ENCODE measurements at regions not wholly inside any gene's neighbourhood (a gene's known extent, or its start where the extent isn't known, plus 50 kb on each side); places are given as distances from the start of the nearest gene placed in this dataset.

DNA sequence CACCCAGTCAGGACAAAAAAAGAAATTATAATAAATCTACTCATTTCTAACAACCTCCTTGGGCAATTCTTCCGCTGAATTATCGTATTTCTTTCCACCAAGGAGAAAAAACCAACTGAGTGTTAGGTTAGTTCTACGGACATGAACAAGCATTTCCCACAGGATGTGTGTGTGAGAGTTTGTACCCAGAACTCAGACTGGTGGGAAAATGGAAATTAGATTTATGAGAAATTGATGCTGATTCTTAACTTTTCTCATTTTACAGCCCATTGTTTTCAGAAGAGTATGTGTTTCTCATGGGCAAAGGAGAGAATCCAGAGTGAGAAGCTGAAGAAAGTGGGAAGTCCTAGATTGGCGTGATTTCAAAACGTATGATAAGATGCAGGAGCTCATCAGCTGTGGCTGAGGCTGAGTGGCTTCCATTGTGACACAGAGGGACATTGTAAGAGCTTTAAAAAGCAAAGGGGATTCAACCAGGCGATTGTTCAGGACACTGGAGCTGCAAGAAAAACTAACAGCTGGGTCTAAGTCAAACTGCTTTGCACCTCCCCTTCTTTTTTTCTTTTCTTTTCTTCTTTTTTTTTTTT, 184.7 kb upstream of the ARGLU1 start:
- Histone ChIP-seq H3K27ac (ENCODE audit: low read length) (no peak overlapping the region), H3K4me1 (ENCODE audit: insufficient read depth, low read length) (no peaks in the 10 kb centered on the region), H3K4me2 (ENCODE audit: low read length) (no peak overlapping the region), H4K20me1 (ENCODE audit: low read length) (no peaks in the 10 kb centered on the region), H3K27me3 (ENCODE audit: low read length) (peaks cover 66% of the 10 kb centered on the region), H3K9ac (ENCODE audit: low read length) (no peak overlapping the region), H3K4me3 (ENCODE audit: low read length) (no peak overlapping the region), H3K9me2 (replicated peaks; ENCODE audit: low read length) (no peaks in the 10 kb centered on the region), H3F3A (ENCODE audit: low read length, unreplicated experiment) (no peaks in the 10 kb centered on the region), H3K79me2 (ENCODE audit: low read length) (no peaks in the 10 kb centered on the region), H3K36me3 (ENCODE audit: low read depth, low read length) (no peaks in the 10 kb centered on the region), H2AFZ (ENCODE audit: low read length) (no peak overlapping the region), H3K9me3 (ENCODE audit: low read length) (no peaks in the 10 kb centered on the region)
- ChIA-PET CTCF (no interaction called here), POLR2A (ENCODE audit: unreplicated experiment) (no interaction called here)
- no peak for ATAC-seq
- DNase-seq, result no peak
- no TSS peak for BruUV-seq (replicated peaks)
- intact Hi-C loops (cut with micrococcal nuclease), result no loop called here
- TF ChIP-seq, protein P1, sequence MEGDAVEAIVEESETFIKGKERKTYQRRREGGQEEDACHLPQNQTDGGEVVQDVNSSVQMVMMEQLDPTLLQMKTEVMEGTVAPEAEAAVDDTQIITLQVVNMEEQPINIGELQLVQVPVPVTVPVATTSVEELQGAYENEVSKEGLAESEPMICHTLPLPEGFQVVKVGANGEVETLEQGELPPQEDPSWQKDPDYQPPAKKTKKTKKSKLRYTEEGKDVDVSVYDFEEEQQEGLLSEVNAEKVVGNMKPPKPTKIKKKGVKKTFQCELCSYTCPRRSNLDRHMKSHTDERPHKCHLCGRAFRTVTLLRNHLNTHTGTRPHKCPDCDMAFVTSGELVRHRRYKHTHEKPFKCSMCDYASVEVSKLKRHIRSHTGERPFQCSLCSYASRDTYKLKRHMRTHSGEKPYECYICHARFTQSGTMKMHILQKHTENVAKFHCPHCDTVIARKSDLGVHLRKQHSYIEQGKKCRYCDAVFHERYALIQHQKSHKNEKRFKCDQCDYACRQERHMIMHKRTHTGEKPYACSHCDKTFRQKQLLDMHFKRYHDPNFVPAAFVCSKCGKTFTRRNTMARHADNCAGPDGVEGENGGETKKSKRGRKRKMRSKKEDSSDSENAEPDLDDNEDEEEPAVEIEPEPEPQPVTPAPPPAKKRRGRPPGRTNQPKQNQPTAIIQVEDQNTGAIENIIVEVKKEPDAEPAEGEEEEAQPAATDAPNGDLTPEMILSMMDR (conservative IDR thresholded peaks at IDR 0.05; ENCODE audit: low read depth, low read length), result no peak
- TF ChIP-seq EZH2 (IDR thresholded peaks at IDR 0.05; ENCODE audit: low read length, unreplicated experiment) (no peak), EZH2phosphoT487 (IDR thresholded peaks at IDR 0.05; ENCODE audit: borderline replicate concordance, low read length) (no peak)

DNA sequence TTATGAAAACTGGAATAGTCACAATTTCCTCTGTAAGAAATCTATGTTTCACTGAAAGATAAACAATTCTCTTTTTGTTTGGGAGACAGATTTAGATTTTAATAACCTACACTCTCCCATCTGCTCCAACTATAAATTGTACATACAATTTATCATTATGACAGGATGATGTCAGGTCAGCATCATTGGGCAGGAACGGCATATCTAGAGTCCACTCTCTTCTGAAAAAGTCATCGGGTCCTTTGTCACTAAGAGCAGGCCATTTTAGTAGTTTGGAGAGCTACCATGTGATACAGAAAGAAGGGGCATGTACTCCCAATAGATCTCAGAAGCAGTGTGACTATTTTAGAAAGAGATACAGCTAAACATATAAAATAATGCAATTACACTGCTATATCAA, 180.8 kb upstream of the ARGLU1 start:
- H3K4me1 ChIP-seq (ENCODE audit: insufficient read depth, low read length), result no peaks in the 10 kb centered on the region
- BruUV-seq (replicated peaks), result no TSS peak
- TF ChIP-seq, protein P1 (conservative IDR thresholded peaks at IDR 0.05; ENCODE audit: low read depth, low read length), result no peak
- no peak overlapping the region for H3K9ac ChIP-seq (ENCODE audit: low read length)
- DNase-seq (no peak), ATAC-seq (no peak)
- no peak overlapping the region for H3K4me3 ChIP-seq (ENCODE audit: low read length)
- intact Hi-C loops (cut with micrococcal nuclease), result no loop called here
- H3K9me2 ChIP-seq (replicated peaks; ENCODE audit: low read length), result no peaks in the 10 kb centered on the region
- no peak overlapping the region for H3K27ac ChIP-seq (ENCODE audit: low read length)
- peaks cover 35% of the 10 kb centered on the region for H3K27me3 ChIP-seq (ENCODE audit: low read length)
- no peaks in the 10 kb centered on the region for H3K9me3 ChIP-seq (ENCODE audit: low read length)
- CTCF ChIA-PET, result no interaction called here
- no peaks in the 10 kb centered on the region for H4K20me1 ChIP-seq (ENCODE audit: low read length)
- H3F3A ChIP-seq (ENCODE audit: low read length, unreplicated experiment), result no peaks in the 10 kb centered on the region
- no peaks in the 10 kb centered on the region for H3K79me2 ChIP-seq (ENCODE audit: low read length)
- H3K4me2 ChIP-seq (ENCODE audit: low read length), result no peak overlapping the region
- no peaks in the 10 kb centered on the region for H3K36me3 ChIP-seq (ENCODE audit: low read depth, low read length)
- H2AFZ ChIP-seq (ENCODE audit: low read length), result no peak overlapping the region
- POLR2A ChIA-PET (ENCODE audit: unreplicated experiment), result no interaction called here

DNA sequence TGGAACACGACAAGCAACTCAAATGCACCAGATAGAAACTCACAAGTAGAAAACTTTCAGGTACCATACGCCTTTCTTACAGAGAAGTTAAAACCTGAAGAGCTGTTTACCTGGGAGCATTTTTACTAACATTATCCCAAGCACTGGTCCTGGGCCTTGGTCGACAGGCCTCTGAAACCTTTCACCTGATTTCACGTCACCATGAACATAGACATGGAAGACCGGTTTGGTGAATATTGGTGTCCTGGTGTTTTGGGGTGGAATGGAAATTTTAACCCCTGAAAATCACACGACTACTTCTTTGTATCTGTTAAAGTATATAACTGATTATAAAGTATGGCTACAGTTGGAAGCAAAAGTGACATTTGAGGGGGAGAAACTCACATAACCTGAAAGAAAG, 176.6 kb upstream of the ARGLU1 start:
- ChIA-PET CTCF (no interaction called here), POLR2A (ENCODE audit: unreplicated experiment) (no interaction called here)
- BruUV-seq (replicated peaks), result no TSS peak
- Histone ChIP-seq H3K9me2 (replicated peaks; ENCODE audit: low read length) (no peaks in the 10 kb centered on the region), H3K4me3 (ENCODE audit: low read length) (no peak overlapping the region), H3K4me1 (ENCODE audit: insufficient read depth, low read length) (no peaks in the 10 kb centered on the region), H3F3A (ENCODE audit: low read length, unreplicated experiment) (no peaks in the 10 kb centered on the region), H4K20me1 (ENCODE audit: low read length) (no peaks in the 10 kb centered on the region), H3K36me3 (ENCODE audit: low read depth, low read length) (no peaks in the 10 kb centered on the region), H3K4me2 (ENCODE audit: low read length) (no peak overlapping the region), H2AFZ (ENCODE audit: low read length) (no peak overlapping the region), H3K9ac (ENCODE audit: low read length) (no peak overlapping the region), H3K79me2 (ENCODE audit: low read length) (no peaks in the 10 kb centered on the region), H3K27ac (ENCODE audit: low read length) (no peak overlapping the region), H3K9me3 (ENCODE audit: low read length) (no peaks in the 10 kb centered on the region), H3K27me3 (ENCODE audit: low read length) (peaks cover 3% of the 10 kb centered on the region; the same call in 1 of the 2 replicates)
- intact Hi-C loops (cut with micrococcal nuclease), result no loop called here
- TF ChIP-seq, protein P1 (conservative IDR thresholded peaks at IDR 0.05; ENCODE audit: low read depth, low read length), result no peak
- TF ChIP-seq EZH2 (IDR thresholded peaks at IDR 0.05; ENCODE audit: low read length, unreplicated experiment) (no peak), EZH2phosphoT487 (IDR thresholded peaks at IDR 0.05; ENCODE audit: borderline replicate concordance, low read length) (no peak)
- no peak for ATAC-seq
- DNase-seq, result no peak

Measured in PC-3 (cell line).